ENCODE measurements at regions not wholly inside any gene's neighbourhood (a gene's known extent, or its start where the extent isn't known, plus 50 kb on each side); places are given as distances from the start of the nearest gene placed in this dataset.

GRCh38 chr19:28258829-28259228 is 954.1 kb downstream of the UQCRFS1 start (continued):
- no peak for TF ChIP-seq ZNF354C (tag by site-specific recombination; IDR thresholded peaks at IDR 0.05; ENCODE audit: borderline replicate concordance, low read depth)
- no peak for TF ChIP-seq ZNF341 (tag by site-specific recombination; IDR thresholded peaks at IDR 0.05; ENCODE audit: low read depth)
- TF ChIP-seq KLF7 (tag by site-specific recombination; IDR thresholded peaks at IDR 0.05; ENCODE audit: borderline replicate concordance): no peak
- no peak for TF ChIP-seq RBAK (tag by site-specific recombination; IDR thresholded peaks at IDR 0.05)
- no peak for TF ChIP-seq SCRT1 (tag by site-specific recombination; IDR thresholded peaks at IDR 0.05; ENCODE audit: borderline replicate concordance)

- peaks cover 7% of the 10 kb centered on the region for H3K9me3 ChIP-seq (ENCODE audit: control insufficient read depth, insufficient read depth, low read depth, low read length)
- H3K27ac ChIP-seq (ENCODE audit: extremely low read depth, low read depth, low read length): no peak overlapping the region
- CTCF ChIA-PET: interaction anchor here (0.7 to 1.3 kb wide), 3 partner anchors 8 to 68 kb away, joined by 3 to 4 read pairs (median 3); no protein-coding TSS in a partner anchor
- no peaks in the 10 kb centered on the region for H3K36me3 ChIP-seq (ENCODE audit: control insufficient read depth in 2 of 2, insufficient read depth in 1 of 2, low read length in 2 of 2)
- H3K4me3 ChIP-seq (ENCODE audit: low read depth, low read length): no peak overlapping the region
- no peaks in the 10 kb centered on the region for H3K4me1 ChIP-seq (ENCODE audit: control insufficient read depth, insufficient read depth, low read length)
- POLR2A ChIA-PET: no interaction called here
- TF ChIP-seq ZBTB21 (tag by site-specific recombination; IDR thresholded peaks at IDR 0.05): no peak
- TF ChIP-seq CTCF (tag by site-specific recombination; IDR thresholded peaks at IDR 0.05): no peak
- TF ChIP-seq ZNF223 (tag by site-specific recombination; IDR thresholded peaks at IDR 0.05): no peak
- no peak for TF ChIP-seq ZNF366 (tag by site-specific recombination; conservative IDR thresholded peaks at IDR 0.05)
- TF ChIP-seq GLIS1 (tag by site-specific recombination; IDR thresholded peaks at IDR 0.05): no peak
- TF ChIP-seq ZNF155 (tag by site-specific recombination; IDR thresholded peaks at IDR 0.05): no peak
- no peak for TF ChIP-seq ZNF560 (tag by site-specific recombination; IDR thresholded peaks at IDR 0.05; ENCODE audit: borderline replicate concordance)
- TF ChIP-seq REPIN1 (tag by site-specific recombination; IDR thresholded peaks at IDR 0.05; ENCODE audit: low read depth): no peak
- no peak for TF ChIP-seq ZNF521 (tag by site-specific recombination; IDR thresholded peaks at IDR 0.05)
- no peak for TF ChIP-seq SETDB1 (IDR thresholded peaks at IDR 0.05; ENCODE audit: insufficient read length, low read length)
- no peak for TF ChIP-seq ZFP69B (tag by site-specific recombination; IDR thresholded peaks at IDR 0.05)
- no peak for TF ChIP-seq TRIM28 (IDR thresholded peaks at IDR 0.05; ENCODE audit: borderline replicate concordance, low read length)
- TF ChIP-seq TCF7L2 (IDR thresholded peaks at IDR 0.05; ENCODE audit: borderline replicate concordance, low read depth, low read length): no peak
- no peak for TF ChIP-seq ZNF701 (tag by site-specific recombination; IDR thresholded peaks at IDR 0.05)
- TF ChIP-seq, protein P1, sequence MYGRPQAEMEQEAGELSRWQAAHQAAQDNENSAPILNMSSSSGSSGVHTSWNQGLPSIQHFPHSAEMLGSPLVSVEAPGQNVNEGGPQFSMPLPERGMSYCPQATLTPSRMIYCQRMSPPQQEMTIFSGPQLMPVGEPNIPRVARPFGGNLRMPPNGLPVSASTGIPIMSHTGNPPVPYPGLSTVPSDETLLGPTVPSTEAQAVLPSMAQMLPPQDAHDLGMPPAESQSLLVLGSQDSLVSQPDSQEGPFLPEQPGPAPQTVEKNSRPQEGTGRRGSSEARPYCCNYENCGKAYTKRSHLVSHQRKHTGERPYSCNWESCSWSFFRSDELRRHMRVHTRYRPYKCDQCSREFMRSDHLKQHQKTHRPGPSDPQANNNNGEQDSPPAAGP (tag by site-specific recombination; IDR thresholded peaks at IDR 0.05): no peak
- no peak for TF ChIP-seq ZNF768 (tag by site-specific recombination; IDR thresholded peaks at IDR 0.05)
- TF ChIP-seq ZNF514 (tag by site-specific recombination; IDR thresholded peaks at IDR 0.05): no peak
- TF ChIP-seq ZNF2 (tag by site-specific recombination; IDR thresholded peaks at IDR 0.05): no peak
- no peak for TF ChIP-seq FEZF1 (tag by site-specific recombination; IDR thresholded peaks at IDR 0.05)
Measured at GRCh38 chr19:28257396-28257795, 955.6 kb downstream of the UQCRFS1 start.

GRCh38 chr19:28247243-28247642 is 965.7 kb downstream of the UQCRFS1 start:
- TF ChIP-seq ZNF544 (tag by site-specific recombination; IDR thresholded peaks at IDR 0.05) (no peak), ZNF580 (tag by site-specific recombination; IDR thresholded peaks at IDR 0.05) (no peak), ZNF266 (tag by site-specific recombination; IDR thresholded peaks at IDR 0.05; ENCODE audit: low read depth) (no peak), ZNF140 (tag by site-specific recombination; IDR thresholded peaks at IDR 0.05) (no peak), ZNF785 (tag by site-specific recombination; IDR thresholded peaks at IDR 0.05) (no peak), ZNF514 (tag by site-specific recombination; IDR thresholded peaks at IDR 0.05) (no peak), EGR2 (tag by site-specific recombination; IDR thresholded peaks at IDR 0.05; ENCODE audit: low read depth) (no peak)
- ChIA-PET CTCF (interaction anchor here (0.6 to 8.2 kb wide), 4 partner anchors 19 to 368 kb away, joined by 3 to 210 read pairs (median 4); no protein-coding TSS in a partner anchor), POLR2A (no interaction called here)
- Histone ChIP-seq H3K27ac (ENCODE audit: extremely low read depth, low read depth, low read length) (no peak overlapping the region), H3K4me3 (ENCODE audit: low read depth, low read length) (no peak overlapping the region), H3K36me3 (ENCODE audit: control insufficient read depth in 2 of 2, insufficient read depth in 1 of 2, low read length in 2 of 2) (no peaks in the 10 kb centered on the region), H3K4me1 (ENCODE audit: control insufficient read depth, insufficient read depth, low read length) (no peaks in the 10 kb centered on the region), H3K9me3 (ENCODE audit: control insufficient read depth, insufficient read depth, low read depth, low read length) (no peaks in the 10 kb centered on the region)
